GM21360 (cell line): ENCODE measurements at regions not wholly inside any gene's neighbourhood (a gene's known extent, or its start where the extent isn't known, plus 50 kb on each side); places are given as distances from the start of the nearest gene placed in this dataset.

Experiments
- ATAC-seq: cut with Tn5 transposase; IDR thresholded peaks from one replicate; pipeline ENCODE4 v1.9.1; 2021; ENCODE audit warnings: mild to moderate bottlenecking, moderate library complexity; ENCODE audit not compliant: unreplicated experiment

DNA sequence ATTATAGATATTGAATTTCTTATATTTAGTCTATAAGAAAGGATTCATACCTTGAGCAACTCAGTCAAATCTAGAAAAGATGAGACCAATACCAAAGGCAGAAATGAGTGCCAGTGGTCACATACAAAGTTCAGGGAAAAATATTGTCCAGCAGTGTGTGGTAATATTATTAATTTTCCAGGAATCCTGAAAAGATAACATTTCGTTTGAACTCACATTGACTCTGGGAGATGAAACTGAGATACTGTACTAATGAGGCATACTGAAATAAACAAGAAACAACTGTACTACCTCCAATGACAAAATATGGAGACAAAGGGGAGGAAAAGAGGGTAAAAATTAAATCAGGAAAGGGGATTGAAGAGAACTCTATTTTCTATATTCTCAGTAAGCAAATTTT lies 212.4 kb downstream of the TRAM1L1 start:
- ATAC-seq, result no peak

DNA sequence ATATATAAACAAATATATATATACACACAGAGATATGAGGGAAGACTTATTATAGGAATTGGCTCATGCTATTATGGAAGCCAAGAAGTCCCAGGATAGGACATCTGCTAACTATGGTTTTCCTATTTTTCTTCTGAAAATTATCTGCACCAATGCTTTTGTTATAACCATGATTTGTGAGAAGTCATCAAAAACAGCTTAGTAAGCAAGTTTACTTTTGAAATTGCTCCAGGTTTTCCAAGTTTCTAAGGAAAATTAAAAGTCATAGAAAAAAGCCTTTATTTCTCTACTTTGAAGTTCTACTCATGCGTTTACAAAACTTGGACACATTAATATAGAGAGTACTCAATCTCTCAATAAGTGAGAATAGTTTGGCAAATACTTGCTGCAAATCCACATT lies 213.1 kb downstream of the TRAM1L1 start:
- ATAC-seq, result no peak

DNA sequence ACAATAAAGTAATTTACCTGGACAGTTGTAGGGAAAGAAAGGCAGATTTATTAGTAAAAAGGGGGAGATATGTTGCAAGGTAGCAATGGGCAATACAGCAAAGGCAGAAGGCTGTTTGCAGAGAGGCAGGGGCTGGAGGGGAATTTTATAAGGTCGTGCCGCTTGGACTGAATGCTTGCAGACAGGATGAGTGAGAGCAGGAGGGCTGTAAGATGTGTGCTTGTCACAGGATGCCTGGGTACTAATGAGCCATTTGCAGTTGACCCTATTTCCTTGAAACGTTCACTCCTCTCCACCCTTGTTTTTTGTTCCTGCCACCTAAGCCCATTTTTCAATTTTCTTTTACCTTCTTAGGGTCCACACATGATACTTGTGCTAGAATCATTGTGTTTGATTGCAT lies 214.7 kb downstream of the TRAM1L1 start:
- ATAC-seq, result no peak

DNA sequence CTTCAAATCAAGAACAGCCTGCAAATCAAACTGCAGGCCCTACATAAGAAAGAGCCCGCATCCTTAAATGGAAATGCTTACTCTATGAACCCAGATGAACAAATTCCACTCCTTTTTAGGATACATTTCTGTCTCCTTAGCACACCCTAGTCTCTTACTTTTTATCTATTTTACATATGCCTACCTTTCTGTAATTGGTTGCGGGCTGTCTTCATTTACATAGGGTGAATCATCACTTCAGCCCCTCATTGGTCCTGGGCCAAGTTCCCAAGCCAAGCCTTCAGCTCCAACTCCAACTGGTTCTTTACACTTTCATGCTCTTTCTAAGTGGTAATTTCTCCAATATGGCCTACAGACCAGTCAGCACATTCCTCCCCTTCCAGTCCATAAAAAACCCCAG lies 219.3 kb downstream of the TRAM1L1 start:
- ATAC-seq, result no peak

DNA sequence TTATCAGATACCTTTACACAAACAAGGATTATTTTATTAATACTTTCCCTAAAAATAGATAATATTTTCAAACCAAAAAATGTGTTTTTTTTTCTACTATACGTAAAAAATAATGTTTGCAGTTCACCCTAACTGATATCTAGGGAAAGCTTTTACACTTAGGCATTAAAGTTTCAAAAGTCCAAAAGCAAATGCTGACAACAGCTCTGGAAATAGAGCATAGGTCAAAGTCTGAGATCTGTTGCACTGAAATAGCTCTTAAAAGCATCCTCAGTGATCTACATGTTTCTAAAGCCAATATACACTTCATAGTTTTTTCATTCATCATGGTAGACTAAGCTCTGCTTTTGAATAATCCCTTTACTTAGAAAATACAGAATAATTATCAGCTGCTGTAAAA lies 222.8 kb downstream of the TRAM1L1 start:
- no peak for ATAC-seq

DNA sequence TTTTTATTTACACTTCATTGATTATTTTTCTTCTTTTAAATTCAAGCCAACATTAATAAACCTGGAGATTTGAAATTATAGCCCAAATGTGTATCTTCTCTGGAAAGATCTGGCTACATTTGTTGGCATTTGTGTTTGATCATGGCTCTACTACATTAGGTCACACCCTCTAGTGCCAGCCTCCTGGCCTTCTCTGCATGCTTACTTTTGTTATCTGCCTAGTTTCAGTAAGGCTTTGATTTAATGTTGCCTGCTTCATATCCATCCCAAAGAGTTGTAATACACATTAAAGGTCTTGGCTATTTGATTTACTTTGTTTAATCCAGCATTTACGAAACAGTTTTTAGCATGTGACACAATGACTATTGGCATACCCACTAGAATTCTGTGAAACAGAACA lies 224.5 kb downstream of the TRAM1L1 start:
- ATAC-seq, result no peak

DNA sequence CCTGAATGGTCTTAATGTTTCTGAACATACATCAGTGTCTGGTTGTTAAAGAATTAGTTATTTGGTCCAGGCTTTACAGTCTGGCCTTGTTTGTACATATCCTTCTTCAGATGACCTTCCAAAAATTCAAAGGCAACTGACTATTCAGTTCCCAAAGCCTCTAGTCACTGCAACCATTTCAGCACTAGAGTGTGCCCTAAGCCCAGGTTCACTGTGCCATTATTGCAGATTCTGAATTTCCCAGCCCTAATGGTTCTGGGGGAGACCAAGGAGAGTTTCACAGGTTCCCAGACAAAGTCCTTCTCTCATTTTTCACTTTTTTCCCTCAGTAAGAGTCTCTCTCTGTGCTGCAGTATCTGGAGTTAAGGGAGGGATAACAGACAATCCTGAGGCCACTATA lies 235.8 kb downstream of the TRAM1L1 start:
- no peak for ATAC-seq

DNA sequence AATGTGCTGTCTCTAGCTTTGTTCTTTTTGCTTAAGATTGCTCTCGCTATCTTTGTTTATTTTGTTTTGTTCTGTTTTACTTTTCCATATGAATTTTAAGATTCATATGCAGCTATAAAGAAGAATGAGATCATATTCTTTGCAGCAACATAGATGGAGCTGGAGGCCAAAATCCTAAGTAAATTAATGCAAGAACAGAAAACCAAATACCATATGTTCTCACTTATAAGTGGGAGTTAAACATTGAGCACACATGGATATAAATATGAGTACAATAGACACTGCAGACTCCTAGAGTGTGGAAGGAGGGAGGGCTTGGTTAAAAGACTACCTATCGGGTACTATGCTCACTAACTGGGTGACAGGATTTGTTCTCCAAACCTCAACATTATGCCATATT lies 237.8 kb downstream of the TRAM1L1 start:
- ATAC-seq, result no peak

DNA sequence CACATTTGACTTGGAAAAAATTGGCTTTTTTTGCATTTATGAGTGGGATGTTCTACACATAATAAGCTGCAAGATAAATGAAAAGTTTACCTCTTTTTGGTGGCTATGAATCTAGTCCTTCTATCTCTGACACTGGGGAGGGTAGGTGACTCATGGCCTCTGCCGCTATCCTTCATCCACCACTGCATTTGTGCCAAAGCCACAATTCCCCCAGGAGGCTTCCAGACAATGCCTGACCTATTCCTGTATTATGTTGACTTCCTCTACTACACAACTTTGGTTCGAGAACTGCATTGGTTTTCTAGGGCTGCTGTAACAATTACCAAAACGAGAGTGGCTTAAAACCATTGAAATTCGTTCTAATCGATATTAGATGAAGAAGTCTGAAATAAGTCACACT lies 245.6 kb downstream of the TRAM1L1 start:
- no peak for ATAC-seq

DNA sequence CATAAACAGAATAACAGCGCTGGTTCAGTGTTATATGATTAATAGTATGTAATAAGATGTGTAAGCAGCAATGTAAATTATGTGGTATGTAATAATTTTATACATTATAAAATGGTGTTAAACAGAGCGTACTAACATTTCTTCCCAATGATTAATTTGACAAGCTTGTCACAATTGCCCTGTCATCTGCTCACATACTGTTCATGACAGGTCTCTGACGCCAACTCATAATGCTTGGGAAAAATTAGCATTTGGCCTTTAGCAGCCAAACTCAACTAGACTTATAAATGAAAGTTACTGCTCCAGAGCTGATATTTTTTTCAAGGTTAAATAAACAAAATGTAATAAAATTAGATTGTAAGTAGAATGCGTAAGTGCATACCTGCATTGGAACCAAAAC lies 246.8 kb downstream of the TRAM1L1 start:
- ATAC-seq, result no peak

DNA sequence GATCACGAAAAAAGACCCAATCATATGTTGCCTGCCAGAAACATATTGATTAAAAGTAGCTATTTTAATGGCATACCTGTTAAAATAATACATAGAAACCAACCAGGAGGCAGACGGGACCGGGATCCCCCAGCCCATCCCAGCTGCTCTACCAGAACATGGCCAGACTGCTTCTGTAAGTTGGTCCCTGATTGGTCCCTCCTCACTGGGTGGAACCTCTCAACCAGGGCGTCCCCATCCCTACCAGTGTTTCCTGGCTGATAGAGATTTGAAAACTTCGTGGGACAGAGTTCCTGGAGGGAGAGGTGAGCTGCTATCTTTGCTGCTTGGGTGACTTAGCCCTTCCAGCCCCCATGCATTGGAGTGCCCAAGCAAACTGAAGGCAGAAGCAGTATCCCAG lies 256.2 kb downstream of the TRAM1L1 start:
- no peak for ATAC-seq

DNA sequence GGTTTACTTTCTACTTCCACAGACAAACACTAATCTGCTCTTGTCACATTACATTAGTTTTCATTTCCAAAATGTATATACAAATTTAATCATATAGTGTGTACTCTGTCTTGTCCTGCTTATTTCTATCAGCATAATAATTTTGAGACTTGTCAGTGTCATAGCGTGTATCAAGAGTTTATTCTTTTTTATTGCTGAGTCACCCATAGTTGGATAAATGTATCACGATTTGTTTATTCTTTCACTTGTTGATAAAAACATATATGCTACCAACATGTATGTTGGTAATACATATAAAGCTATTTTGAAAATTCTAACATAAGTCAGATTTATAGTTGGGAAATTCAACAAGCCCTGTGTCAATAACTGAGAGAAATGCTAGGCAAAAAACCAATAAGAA lies 261.2 kb downstream of the TRAM1L1 start:
- no peak for ATAC-seq

DNA sequence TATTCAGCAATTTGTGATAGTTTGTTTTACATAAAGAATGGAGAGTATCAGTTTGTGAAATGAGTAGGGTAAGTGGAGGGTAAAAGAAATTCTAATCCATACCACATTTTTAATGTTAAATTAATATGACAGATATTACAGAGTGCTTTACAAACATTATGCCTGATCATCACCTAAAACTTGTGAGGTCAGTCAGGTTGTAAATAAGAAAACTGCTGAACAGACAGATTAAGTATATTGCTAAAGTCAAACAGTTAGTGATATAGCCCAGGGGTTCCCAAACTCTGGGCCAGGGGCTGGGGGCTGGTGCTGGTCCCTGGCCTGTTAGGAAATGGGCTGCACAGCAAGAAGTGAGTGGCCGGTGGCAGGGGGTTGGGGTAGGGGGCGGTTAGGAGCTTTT lies 273.6 kb downstream of the TRAM1L1 start:
- no peak for ATAC-seq

DNA sequence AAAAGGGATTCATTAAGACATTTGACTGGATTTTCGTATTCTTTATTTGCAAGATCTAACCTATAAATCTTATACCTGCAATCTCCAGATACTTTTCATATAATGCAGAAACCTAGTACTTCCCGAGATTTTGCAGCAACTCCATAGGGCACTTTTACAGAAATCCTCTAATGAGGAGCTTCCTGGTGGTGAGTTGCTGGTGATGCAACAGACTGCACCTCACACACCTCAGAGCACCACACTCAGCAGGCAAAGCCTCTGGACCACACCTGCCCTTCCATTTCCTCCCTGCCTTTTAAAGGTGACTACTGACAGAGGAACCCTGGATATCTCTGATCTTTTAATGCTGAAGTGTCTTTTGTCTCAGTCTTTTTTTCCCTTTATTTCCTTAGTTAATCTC lies 289.4 kb downstream of the TRAM1L1 start:
- ATAC-seq, result no peak

DNA sequence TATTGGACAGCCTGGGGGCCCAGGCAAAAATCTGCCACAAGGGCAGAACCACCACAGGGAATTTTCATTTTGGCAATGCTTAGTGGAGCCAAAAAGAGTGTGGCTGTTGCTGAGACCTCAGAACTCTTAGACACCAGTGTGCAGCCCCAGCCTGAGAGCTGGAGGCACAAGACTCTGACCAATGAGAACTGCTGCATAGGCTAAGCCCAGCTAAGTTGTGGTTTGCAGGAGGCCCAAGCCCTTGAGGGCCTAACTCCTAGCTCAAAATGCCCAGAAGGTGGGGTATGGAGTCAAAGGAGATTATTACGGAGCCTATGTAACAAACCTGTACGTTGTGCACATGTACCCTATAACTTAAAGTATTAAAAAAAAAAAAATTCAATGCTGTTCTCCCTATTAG lies 296.7 kb downstream of the TRAM1L1 start:
- ATAC-seq, result no peak

DNA sequence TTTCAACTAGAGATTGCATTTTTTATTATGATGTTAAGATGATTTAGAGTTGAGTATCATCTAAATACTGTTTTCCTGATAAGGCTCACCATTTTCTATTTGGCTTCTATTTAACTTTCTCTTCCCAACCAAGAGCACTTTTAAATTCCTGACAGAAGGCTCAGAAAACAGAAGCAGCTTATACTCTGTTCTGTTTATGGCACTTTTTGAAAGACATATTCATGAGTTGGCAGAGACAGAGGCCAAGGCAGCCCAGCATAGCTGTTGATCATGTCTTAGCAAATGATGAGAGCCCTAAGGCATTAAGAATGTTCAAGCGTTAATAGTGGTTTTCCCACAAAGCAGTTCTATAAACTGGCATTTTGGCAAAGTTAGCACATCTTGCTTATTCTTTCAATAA lies 330.3 kb downstream of the TRAM1L1 start:
- ATAC-seq, result no peak

DNA sequence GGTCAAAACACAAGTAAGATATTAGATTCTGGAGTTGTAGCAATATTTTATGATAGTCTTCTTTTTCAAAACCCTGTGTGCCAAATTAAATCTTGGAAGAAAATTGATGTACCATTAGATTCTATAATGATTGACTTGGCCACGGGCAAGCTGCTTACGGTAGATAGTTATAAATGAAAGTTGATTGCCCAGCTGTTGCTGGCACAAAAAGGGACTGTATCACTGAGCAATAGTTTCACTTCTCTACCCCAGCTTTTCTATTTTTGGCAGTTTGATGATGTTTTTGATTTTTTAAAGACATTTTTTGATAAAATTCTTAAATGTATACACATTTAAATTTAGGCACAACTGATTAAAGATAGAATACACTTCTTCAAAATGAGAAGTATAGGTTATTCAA lies 333.3 kb downstream of the TRAM1L1 start:
- ATAC-seq, result no peak

DNA sequence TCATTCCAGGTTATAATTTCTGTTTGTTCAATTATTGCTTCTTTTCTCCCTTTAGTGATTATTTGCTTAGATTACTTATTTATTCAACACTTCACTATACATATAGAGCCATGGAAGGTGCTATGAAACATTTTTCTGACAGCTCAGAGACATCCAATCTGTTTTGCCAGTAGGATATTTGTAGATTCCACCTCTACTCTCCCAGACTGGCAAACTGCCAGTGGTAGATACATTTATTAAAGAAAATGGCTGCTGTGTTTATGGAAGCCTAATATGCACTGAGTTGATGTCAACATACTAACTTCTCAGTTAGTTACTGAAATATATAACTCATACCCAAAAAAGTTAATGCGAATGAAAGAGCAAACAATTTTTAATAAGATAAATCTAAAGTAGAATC lies 348.6 kb downstream of the TRAM1L1 start:
- no peak for ATAC-seq

DNA sequence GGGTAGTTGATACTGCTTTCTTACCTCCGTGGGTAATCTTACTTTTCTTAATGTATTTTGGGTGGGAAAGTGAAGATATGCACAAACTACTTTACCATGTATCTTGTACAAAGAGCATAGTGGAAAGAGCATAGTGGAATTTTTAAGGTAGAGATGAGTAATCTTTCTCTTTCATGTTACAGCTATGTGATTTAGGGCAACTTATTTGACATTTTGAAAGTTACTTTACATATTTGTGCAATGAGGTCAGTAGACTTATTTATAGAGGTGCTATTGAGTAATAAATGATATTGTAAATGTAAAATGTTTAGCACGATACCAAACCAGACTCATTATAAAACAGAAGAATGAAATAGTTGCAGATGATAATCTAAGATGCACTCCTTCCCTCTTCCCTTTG lies 351.2 kb downstream of the TRAM1L1 start:
- no peak for ATAC-seq

DNA sequence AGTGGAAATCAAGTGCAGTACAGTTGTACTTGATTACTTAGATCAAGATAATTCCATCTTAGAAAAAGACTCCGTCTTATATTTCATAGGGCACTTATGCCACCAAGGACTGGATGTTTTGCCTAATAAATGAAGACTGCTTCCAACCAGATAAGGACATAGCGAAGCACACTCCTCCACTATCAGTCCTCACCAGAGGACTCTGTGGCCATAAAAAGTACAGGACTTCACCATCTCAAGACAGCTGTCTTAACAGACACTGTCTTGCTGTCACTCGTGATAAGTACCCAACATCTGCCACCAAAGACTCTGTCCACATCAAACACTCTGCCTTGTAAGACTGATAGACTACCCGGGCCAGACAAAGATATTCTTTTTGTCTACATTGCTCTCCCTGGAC lies 352.0 kb downstream of the TRAM1L1 start:
- no peak for ATAC-seq

DNA sequence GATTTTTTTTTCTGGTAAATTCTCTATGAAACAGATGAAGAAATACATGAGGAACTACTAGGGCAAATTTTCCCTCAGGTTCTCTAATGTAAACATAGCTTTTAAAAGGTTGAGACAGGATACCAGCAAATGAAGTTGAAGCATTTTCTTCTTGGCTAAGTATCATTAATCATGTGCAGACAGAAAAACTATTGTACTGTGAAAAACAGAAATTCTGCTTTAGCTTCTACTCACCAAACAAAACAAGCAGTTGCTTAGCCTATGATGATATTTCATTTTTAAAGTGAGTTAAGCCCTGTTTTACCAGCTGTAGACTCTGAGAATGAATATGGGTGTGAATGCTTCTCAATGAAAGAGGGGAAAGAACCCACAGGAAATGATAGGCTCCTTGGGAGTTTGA lies 358.9 kb downstream of the TRAM1L1 start:
- no peak for ATAC-seq

DNA sequence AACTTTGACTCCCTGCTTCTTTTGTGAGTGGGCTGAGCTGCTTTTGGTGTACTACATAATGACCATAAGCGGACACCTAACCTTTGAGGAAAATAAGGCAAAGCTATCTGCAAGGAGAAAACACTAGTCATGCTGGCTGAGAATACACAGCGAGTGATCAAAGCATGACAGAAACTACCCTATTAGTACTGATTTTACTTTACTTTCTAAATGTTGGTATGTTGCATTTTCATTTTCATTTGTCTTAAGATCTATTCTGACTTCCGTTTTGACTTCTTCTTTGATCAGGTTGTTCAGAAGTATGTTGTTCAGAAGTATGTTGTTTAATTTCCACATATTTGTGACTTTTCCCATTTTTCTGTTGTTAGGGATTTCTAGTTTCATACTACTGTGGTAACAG lies 361.1 kb downstream of the TRAM1L1 start:
- peak; percentile 98 for ATAC-seq

DNA sequence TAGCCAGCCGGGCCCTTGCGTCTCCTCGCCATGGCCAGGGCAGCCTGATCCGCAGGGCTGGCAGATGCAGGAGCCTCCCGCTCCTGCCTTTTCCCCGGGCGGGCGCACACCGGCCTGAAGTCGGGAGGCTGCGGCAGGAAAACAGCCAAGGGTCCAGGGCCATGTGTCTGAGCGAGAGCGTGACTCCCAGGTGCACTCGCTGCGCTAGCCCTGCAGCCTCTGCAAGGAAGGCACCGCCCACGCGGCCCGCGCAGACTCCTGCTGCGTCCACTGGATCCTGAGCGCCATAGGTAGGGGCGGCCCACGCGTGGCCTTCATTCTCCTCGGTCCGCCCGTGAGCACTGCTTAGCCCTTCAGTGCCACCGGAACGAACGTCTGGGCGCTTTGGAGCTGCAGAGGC lies 379.9 kb downstream of the TRAM1L1 start:
- ATAC-seq, result no peak

DNA sequence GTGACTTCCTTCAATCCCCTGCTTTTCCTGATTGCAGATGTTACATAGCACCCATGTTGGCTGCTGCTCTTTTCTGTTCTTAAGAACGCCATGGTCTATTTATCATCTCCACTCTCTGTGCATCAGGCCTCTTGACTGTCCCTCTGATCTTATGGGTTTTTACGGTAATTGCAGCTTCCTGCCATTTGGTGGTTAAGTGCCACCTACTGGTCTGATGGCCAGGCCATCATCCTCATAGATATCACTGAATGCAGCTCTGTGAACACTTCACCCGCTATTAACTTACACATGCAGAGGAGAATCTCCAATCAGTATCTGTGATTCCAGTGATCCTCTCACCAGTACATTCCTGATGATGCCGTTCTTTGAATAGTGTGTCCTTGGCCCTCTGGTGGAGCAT lies 382.4 kb downstream of the TRAM1L1 start:
- no peak for ATAC-seq
